ENCODE measurements at regions not wholly inside any gene's neighbourhood (a gene's known extent, or its start where the extent isn't known, plus 50 kb on each side); places are given as distances from the start of the nearest gene placed in this dataset.
"Not testable (repeated sequence)": the region's sequence is repeated elsewhere in the genome, so short reads cannot be mapped to it uniquely, and the experiment has no call there.

DNA sequence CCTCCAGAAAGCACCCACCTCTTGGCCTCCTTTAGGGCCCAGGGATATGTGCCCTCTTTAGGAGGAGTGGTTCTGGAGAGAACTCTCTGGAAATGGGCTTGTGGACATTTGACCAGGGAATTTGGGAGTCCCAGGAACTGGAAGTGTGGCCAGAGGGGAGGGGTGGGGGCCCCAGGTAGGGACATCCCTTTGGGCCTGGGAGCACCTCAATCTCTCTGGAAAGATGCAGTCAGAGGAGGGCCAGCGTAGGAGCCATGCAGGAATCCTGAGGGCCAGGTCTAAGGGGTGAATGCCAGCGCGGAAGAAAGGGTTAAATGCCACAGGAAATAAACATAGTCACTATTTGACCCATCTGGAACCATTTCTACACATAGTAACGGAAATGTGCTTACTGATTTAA, 50.3 kb upstream of the ITGA11 start:
- DNase-seq = no peak

DNA sequence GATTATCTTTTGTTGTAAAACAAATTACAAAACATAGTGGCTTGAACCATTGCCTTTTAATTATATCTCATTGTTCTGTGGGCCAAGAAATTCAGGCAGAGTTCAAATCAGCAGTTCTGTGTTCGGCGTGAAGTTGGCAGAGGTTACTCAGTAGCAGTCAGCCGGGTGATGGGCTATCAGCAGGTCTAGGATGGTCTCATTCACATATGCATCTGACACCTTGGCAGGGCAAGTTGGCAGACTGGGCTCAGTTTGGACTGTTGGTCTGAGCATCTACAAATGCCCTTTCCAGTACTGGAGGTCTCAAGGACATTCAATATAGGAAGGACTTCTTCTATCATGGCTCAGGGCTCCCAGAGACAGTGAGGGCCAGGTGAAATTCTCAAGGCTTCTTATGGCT, 51.2 kb upstream of the ITGA11 start:
- DNase-seq = no peak

DNA sequence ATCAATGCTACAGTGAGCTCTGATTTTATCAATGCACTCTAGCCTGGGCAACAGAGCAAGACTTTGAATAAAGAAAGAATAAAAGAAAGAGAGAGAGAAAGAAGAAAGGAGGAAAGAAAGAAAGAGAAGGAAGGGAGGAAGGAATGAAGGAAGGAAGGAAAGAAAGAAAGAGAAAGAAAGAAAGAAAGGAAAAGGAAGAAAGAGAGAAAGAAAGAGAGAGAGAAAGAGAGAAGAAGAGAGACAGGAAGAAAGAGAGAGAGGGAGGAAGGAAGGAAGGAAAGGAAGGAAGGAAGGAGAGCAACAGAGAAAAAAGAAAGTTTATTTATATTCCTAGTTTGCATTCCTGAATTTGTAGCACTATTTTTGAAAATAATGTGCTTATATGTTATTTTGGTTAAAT, 52.3 kb upstream of the ITGA11 start:
- no peak for DNase-seq

DNA sequence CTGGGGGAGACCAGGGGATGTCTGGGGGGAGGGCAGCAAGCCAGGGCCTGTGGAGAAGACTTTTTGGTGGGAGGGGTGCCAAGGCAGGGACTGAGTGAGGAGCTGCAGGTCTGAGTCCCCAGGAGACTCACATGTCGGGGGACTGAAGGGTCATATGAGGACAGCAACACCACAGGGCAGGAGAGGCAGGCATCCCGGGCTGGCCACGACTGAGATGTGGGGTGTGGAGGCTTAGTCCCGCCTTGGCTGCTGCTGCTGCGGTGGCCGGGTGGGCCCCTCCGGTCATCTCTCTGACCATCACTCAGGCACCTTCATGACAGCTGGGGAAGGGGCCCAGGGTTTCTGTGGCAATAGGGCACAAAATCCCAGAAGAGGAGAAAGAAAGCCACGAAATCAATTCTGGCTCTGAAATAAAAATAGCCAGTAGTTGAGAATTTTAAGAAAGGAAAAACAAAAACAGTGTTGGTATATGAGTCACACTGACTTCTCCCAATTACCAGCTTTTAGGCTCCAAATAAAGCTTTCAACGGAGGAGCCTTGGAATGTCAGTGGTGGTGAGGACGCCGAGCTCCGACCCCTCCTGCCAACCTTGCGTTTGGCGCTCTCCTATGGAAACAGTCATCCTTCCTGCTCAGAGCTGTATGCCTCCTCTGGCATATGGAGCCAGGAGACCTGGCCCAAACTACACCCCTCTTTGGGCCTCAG, 52.9 kb upstream of the ITGA11 start:
- DNase-seq = no peak

DNA sequence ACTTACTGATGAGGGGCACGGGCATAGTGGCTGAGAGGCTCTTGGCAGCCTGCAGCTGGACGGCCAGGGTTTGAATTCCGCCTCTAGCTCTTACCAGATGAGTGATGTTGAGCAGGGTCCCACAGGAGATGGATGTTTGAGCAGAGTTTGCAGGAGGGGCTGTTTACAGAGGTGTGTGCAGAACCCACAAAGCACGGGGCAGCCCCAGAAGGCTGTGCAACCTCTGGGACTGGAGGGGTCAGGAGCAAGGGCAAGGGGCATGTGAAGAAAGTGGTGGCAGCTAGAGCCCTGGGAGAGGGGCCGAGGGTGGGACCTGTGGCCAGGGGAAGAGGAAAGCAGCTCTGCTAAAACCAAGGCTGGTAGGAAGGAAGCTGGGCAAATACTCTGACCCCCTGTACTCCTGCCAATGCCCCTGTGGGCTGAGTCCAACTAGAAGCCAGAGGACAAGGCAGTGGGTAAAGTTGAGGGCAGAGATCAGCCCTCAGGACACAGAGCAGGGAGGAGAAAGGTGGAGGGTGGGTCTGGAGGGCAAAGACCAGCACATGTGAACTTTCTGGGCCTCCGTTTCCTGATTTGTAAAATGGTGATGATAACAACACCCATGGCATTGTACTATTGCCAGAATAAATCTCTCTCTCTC, 53.9 kb upstream of the ITGA11 start:
- DNase-seq = no peak

DNA sequence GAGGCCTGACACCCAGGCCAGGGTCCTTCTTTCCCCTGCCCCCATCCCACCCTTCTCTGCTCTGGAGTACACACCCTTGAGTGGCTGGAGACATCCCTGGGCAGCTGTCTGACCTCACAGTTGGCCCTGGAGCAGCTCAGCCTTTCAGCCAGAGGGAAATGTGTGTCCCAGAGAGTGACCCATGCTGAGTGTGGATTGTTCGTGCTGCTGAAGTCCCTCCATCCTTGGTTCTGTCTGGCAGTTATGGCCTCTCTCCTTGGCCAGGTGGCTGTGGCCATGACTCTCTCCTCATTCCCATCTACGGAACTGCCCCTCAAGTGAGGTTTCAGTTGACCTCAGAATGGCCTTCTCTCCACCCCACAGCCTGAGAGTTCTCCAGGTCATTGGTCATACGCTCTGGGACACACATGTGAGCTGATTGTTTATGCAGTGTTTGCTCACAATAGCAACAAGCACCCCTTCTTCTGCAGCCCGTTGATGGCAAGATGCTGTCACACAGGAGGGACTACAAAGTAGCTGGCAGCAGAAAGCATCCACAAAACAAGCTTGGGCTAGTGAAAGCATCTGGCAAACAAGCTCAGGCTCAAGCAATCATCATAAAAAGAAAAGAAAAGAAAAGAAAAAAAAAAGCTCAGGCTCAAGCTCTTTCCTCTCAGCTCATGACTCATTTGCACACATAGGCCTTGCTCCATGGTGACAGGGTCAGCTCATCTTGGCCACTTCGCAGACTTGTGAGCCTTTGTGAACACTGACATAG, 55.3 kb upstream of the ITGA11 start:
- DNase-seq = no peak

DNA sequence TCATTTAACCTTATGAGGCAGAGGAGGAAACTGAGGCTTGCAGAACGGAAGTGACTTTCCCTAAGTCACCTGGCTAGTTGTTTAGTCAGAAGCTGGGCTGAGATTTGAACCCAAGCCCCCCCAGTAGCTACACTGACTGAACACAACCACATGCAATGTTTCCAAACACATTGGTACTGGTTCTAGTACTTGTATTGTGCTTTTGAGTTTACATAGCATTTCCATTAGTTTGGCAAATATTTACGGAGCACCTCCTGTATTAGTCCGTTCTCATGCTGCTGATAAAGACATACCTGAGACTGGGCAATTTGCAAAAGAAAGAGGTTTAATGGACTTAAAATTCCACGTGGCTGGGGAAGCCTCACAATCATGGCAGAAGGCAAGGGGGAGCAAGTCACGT, 56.3 kb upstream of the ITGA11 start:
- no peak for DNase-seq

DNA sequence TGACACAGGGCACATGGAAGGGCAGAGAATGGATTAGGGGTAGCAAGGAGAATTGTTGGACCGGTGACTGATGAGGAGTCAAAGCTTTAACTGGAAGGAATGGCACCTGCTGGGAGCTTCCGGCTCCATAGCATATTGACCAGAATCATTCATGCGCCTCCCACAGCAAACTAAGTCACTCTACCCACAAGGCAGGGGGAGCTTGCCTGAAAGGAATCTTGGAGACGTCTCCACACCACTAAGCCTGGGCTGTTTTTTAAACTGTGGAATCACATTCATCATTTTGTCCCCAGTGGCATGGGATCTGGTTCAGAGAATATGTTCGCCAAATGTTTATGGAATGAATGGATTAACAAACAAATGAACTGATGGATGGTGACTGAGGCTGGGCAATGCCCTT, 57.0 kb upstream of the ITGA11 start:
- no peak for DNase-seq

DNA sequence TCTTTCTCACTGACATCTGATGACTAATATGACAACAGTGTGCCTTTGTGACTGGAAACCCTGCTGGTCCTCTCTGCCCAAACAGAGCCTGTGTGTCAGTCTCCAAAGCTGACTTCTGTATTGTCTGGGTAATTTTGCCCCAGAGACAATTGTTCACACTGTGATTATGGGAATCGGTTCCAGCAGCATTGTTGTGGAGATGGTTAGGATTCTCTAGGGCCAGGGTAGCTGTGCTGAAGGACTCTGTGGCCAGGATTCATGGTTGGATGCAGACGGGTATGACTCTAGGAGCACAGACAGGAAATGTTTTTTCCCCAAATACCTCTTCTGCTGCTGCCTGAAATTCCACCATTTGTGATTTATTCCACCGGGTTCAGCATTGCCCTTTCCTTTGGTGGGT, 57.5 kb upstream of the ITGA11 start:
- no peak for DNase-seq

DNA sequence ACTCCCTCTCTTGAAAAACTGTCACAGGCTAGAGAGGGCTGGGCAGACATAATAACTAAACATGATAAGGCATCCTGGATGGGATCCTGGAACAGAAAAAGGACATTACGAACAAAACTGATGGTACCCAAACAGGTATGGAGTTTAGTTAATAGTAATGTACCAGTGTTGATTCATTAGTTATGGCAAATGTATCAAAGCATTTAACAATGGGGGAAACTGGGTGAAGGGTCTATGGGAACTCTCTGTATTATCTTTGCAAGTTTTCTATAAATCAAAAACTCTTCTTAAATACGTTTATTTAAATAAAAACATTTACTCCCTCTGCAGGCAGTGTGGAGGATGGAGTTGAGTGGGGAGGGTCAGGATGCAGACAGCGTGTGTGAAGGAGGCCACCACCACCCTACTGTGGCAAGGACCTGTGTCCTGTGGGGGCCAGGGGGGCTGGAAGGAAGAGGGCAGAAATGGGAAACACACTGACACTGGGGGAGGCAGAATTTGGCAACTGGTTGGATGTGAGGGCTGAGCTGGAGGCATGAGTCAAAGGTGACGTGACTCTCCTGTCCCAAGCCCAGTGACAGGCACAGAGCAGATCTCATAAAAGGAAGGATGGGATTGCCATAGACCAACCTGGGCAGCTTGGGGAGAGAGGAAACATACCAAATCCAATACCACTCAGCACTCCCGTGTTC, 59.6 kb upstream of the ITGA11 start:
- DNase-seq = no peak

DNA sequence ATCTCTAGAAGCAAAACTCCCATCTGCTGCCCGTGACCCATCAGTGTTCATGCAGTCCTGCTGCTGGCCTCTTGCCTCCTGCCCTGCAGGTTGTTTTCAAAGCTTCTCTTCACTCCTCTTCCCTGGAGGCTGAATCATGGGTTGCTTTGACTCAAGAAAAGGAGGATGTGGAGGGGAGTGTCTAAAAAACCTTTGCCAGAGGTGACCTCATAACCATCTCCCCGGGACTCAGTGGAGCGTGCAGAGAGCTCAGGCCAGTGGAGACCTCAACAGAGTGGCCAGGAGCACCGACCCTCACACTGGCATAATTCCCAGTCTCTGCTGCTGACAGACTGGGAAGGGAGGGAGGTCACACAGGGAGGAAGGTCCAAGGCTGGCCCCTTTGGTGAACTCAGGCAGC, 60.9 kb upstream of the ITGA11 start:
- DNase-seq = no peak

DNA sequence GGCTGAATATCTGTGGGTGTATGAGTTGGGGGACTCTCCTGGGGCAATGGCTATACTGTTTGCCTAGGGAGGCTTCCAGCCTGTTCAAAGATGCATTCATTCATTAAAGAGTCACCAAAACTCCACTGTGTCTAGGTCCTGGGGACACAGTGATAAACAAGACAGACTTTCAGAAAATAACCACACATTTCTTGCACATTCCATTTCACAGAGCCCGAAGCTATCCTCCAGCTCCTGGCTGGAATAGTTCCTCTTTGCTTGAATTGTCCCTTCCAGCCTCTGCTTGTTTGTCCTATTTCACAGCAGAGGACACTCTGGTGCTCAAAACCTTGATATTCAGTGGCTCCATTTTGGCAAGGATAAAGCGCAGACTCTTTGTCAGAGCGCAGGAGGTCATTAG, 61.7 kb upstream of the ITGA11 start:
- DNase-seq = no peak

DNA sequence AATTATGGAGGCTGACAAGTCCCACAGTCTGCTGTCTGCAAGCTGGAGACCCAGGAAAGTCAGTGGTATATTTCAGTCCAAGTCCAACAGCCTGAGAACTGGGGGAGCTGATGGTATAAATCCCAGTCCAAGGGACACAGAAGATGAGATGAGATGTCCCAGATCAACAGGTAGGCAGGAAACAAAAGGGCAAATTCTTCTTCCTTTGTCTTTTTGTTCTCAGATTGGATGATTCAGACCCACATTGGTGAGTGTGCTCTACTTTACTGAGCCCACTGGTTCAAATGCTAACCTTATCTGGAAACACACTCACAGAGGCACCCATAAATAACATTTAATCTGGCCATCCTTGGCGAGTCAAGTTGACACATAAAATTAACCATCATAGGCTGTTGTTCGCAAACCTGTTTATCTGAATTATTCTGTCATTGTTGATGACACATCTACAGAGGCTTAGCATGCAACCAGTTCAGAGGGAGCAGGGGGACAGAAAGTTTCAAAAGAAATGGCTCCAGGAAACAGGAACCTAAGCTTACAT, 62.7 kb upstream of the ITGA11 start:
- DNase-seq = no peak

DNA sequence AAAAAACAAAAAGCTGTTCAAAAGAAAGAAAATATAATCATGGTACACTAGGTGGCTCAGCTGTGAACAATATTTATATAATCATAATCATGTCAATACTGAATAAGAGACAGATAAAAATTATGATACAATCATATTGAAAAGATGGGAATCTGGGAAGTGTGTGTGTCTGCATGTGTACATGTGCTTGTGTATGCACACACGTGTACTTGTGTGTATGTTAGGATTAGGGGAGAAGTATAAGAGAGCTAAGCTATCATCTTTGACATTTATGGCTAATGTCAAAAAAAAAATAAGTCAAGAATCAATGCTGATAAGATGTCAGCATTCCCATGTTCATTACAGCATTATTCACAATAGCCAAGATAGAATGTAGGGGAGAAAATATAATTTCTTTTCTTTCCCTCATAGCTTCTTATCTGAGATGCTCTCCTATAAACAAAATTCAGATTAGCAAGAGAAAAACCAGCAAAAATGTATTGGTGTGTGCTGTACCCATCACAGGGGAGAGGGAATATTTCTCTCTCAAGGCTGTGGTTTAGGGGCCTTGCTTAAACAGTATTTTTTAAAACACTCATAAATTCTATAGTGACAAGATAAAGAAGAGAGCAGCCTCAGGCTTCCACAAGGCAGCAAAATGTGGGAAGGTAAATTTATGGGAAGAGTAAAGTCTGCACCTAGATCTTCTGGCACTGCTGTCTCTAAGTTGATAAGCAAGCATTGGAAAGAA, 63.4 kb upstream of the ITGA11 start:
- no peak for DNase-seq

DNA sequence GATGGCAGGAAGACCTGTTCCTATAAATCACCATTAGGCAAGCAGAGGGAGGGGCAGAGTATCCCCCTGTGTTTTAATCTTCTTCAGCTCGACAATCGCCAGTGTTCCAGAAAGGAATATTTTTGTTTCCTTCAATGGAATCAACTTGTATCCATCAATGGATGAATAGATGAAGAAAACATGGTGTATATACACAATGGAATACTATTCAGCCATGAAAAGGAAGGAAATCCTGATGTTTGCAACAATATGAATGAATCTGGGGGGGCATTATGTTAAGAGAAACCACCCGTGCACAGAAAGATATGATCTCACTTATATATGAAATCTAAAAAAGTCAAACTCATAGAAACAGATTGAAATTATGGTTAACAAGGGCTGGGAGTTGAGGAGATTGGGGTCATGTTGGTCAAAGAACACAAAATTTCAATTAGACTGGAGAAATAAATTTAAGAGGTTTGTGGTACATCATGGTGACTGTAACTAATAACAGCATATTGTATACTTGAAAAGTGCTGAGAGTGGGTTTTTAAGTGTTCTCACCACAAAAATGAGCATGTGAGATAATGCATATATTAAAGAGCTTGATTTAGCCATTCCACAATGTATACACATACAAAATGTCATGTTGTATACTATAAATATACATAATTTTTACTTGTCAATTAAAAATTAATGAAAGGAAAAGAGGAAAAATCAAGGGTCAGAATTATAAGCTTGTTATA, 64.2 kb upstream of the ITGA11 start:
- DNase-seq = no peak

DNA sequence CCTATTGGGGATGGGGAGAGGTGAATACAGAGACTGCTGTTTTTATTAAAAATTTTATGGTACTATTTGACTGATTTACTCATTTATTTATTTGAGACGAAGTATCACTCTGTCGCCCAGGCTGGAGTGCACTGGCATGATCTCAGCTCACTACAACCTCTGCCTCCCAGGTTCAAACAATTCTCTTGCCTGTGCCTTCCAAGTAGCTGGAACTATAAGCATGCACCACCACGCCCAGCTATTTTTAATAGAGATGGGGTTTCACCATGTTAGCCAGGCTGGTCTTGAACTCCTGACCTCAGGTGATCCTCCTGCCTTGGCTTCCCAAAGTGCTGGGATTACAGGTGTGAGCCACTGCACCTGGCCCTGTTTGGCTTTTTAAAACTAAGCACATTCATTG, 64.8 kb upstream of the ITGA11 start:
- not testable (repeated sequence) for DNase-seq

DNA sequence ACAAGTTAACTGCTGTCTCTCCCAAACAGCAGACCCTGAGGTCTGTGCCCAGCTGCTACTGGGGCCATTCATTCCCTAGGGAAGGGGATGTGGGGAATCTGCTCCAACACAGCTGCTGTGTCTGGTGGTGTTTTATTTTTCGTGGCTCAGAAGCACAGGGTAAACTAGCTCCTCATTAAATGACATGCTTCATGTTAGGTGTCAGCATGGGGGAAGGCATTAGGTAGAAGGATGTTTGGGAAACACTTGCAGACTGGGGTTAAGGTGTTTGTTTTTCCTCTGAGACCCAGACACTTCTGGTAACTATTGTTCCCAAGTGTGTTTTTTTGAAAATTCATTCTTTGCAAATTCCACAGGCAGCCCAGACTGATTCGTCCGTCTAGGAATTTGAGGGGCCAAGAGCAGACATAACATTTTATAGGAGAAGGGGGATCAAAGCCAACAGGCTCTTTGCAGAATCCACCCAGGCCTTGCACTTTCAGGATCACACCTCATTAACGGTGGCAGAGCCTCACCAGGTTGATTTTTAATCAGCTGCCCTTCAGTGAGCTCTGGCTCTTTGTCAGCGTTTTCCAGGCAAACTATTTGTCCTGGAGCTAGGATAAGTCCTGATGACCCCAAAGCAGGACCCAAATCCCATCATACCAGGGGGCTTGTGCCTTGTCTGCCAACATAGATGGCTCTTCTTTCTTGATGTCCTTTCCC, 65.4 kb upstream of the ITGA11 start:
- no peak for DNase-seq

DNA sequence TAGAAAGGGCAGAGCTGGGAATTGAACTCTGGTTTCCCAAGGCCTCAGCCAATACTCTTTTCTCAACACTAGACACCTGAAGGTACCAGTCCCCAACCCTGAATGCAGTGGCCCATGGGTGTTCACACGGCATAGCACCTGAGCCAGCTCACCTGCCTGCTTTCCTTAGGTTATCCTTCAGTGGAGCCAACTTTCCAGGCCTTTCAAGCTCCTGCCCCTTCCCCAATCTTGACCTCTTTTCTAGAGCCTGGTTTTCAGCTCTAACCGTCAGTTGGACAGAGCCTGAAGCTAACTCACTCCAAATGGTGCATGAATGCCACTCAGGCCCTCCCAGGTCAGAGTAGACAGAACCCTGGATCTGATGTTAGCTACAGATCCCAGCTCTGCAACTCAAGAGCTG, 66.1 kb upstream of the ITGA11 start:
- DNase-seq = no peak

DNA sequence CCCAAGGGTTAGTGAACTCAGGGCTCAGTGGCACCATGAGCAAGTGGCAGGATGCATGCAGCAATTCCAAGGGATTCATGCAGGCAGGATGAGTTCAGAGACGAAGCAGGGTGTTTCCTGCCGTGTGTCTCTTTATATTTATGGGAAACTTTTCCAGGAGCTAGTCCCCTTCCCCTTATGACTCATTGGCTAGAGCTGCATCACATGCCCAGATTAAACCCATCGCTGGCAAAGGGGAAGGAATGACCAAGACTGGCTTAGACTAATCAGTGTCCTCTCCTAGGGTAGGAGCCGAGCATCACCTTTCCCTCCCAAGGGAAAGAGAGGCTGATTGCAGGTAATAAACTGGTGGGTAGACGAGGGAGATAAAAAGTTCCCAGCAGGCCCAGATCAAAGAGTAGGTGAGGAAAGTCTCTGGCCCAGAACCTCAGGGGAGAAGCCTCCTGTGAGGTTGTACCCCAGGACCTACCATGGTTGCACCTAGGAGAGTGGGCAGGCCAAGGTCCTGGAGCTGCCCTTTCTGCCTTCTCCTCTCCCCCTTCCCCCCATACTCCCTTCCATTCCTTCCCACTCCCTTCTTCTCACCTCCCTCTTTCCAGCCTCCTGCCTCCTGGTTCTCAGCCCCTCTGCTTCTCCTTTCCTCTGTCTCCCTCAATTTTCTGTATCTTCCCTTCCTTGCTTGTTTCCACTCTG, 67.8 kb upstream of the ITGA11 start:
- DNase-seq = no peak

DNA sequence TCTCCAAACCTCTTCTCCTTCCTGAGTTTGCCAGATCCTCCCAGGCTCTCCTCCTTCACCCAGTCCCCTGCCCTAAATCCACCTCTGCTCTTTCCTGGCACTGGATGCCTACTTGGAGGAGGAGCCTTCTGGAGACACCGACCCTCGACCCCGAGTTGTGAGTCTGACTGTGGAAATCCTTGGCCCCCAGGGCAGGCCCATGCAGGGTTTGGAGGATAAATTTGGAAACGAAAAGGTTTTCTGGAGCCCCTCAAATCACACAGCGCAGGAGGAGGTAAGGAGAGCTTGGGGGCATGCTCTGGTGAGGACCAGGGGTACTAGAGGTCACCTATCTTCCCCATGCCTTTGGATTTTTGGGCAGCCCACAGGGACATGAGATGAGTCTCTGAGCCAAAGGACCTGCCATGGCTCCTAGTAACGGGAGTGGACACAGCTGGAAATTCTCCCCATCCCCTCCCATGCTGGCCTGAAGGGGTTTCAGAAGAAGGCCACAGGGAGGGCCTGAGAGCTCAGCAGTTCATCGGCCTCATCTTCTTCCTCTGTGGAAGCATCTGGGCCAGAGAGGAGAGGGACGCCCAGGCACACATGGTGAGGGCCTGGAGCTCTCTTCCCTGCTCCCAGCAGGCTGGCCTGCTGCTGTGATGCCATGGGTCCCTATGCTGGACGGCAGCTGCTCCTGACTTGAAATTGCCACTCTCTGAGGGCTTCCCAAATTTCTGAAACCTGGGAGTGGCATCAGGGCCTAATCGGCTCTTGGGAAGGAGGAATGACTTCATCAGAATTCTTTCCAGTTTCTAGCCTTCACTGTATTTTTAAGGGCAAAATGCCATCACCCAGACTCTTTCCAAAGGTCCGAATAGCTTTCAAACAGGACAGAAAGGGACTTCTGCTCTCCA, 68.6 kb upstream of the ITGA11 start:
- DNase-seq = no peak

Measured in GDM1 (cell line).